Nephron progenitor cell (in vitro differentiated cells): ENCODE measurements at regions not wholly inside any gene's neighbourhood (a gene's known extent, or its start where the extent isn't known, plus 50 kb on each side); places are given as distances from the start of the nearest gene placed in this dataset.

ENCODE experiments used
- DNase-seq: peaks from one replicate; pipeline ENCODE4 v3.0.0; 2021
- H3K27ac Mint-ChIP-seq: 2 replicates; pipeline ENCODE4 v1.8.0; 2021; ENCODE audit warnings: mild to moderate bottlenecking, moderate library complexity, mixed read lengths
- H3K27me3 Mint-ChIP-seq: 2 replicates; pipeline ENCODE4 v1.8.0; 2021; ENCODE audit warnings: mild to moderate bottlenecking, low read depth, mixed read lengths; ENCODE audit not compliant: poor library complexity
- H3K36me3 Mint-ChIP-seq: 2 replicates; pipeline ENCODE4 v1.8.0; 2021; ENCODE audit warnings: low read depth, mixed read lengths
- H3K4me1 Mint-ChIP-seq: 2 replicates; pipeline ENCODE4 v1.8.0; 2021; ENCODE audit warnings: mixed read lengths
- H3K4me3 Mint-ChIP-seq: 2 replicates; pipeline ENCODE4 v1.8.0; 2021; ENCODE audit warnings: mild to moderate bottlenecking, moderate library complexity, mixed read lengths
- H3K9me3 Mint-ChIP-seq: 2 replicates; pipeline ENCODE4 v1.8.0; 2021; ENCODE audit warnings: mild to moderate bottlenecking, moderate library complexity, mixed read lengths
- CTCF ChIP-seq: fragments of 200-600 bp; sonication (generic); IDR thresholded peaks from 2 replicates; pipeline ENCODE4 v1.5.0; 2021; ENCODE audit warnings: antibody characterized with exemption

GRCh38 chr18:29616867-29617266 is 1425.7 kb downstream of the DSC3 start:
- DNase-seq, result no peak
- Mint-ChIP-seq H3K27me3 (no peaks in the 10 kb centered on the region), H3K4me1 (no peaks in the 10 kb centered on the region), H3K27ac (no peak overlapping the region), H3K4me3 (no peak overlapping the region), H3K9me3 (no peaks in the 10 kb centered on the region), H3K36me3 (no peaks in the 10 kb centered on the region)
- TF ChIP-seq CTCF, result no peak

- H3K9me3 Mint-ChIP-seq, result peaks cover 25% of the 10 kb centered on the region
- TF ChIP-seq CTCF, result no peak
- H3K27ac Mint-ChIP-seq, result no peak overlapping the region
- DNase-seq, result no peak
- no peaks in the 10 kb centered on the region for H3K4me1 Mint-ChIP-seq
- H3K27me3 Mint-ChIP-seq, result no peaks in the 10 kb centered on the region
- H3K4me3 Mint-ChIP-seq, result no peak overlapping the region
- peaks cover 4% of the 10 kb centered on the region for H3K36me3 Mint-ChIP-seq
These were observed 1432.1 kb upstream of the CDH2 start for GRCh38 chr18:29608982-29609381.

- TF ChIP-seq CTCF, result no peak
- H3K27me3 Mint-ChIP-seq, result no peaks in the 10 kb centered on the region
- DNase-seq, result no peak
- no peaks in the 10 kb centered on the region for H3K4me1 Mint-ChIP-seq
- no peak overlapping the region for H3K27ac Mint-ChIP-seq
- H3K36me3 Mint-ChIP-seq, result peaks cover 4% of the 10 kb centered on the region
- H3K4me3 Mint-ChIP-seq, result no peak overlapping the region
- peaks cover 32% of the 10 kb centered on the region for H3K9me3 Mint-ChIP-seq
These were observed 1428.4 kb upstream of the CDH2 start for GRCh38 chr18:29605365-29605764.

GRCh38 chr18:29596959-29597358 is 1420.0 kb upstream of the CDH2 start:
- Mint-ChIP-seq H3K36me3 (no peaks in the 10 kb centered on the region), H3K4me1 (no peaks in the 10 kb centered on the region), H3K27me3 (no peaks in the 10 kb centered on the region), H3K9me3 (peaks cover 3% of the 10 kb centered on the region), H3K4me3 (no peak overlapping the region), H3K27ac (no peak overlapping the region)
- TF ChIP-seq CTCF, result no peak
- DNase-seq, result no peak

GRCh38 chr18:29594493-29594892 is 1417.6 kb upstream of the CDH2 start:
- DNase-seq, result no peak

More at GRCh38 chr18:29594493-29594892, 1417.6 kb upstream of the CDH2 start:
- Mint-ChIP-seq H3K4me1 (no peaks in the 10 kb centered on the region), H3K27ac (no peak overlapping the region), H3K36me3 (no peaks in the 10 kb centered on the region), H3K9me3 (no peaks in the 10 kb centered on the region), H3K4me3 (no peak overlapping the region), H3K27me3 (no peaks in the 10 kb centered on the region)
- TF ChIP-seq CTCF, result no peak
